Stimulated activated CD4-positive, alpha-beta T cell treated with anti-CD3 and anti-CD28 coated beads, Interleukin-4, amount 100 ng/mL, for 24 hours (primary cell): ENCODE measurements at regions not wholly inside any gene's neighbourhood (a gene's known extent, or its start where the extent isn't known, plus 50 kb on each side); places are given as distances from the start of the nearest gene placed in this dataset.

Experiments
- DNase-seq: peaks from one replicate; pipeline ENCODE4 v3.0.0-alpha.2; 2020

- no peak for DNase-seq
Observed at GRCh38 chr7:159253657-159254056, 109.0 kb upstream of the VIPR2 start.

- DNase-seq = no peak
Observed at GRCh38 chr7:159250471-159250870, 105.8 kb upstream of the VIPR2 start.

DNA sequence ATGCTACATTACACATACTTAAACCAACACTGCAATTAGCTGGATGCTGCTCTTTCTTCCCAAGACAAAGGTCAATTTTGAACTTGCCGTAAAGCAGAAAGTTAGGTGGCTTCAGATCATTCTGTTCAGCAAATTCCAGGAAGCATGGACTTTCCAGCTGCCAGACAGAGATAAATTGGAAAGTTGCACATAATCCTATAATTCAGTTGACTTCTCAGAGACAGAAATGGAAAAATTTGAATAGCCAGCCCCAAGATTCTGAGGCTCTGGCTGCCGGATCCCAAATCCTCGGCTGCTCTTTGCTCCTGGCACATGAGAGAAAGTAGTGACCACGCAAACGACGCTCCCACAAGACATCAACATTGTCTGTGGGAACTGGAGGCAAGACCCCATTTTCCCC is 105.0 kb upstream of the VIPR2 start:
- no peak for DNase-seq

DNA sequence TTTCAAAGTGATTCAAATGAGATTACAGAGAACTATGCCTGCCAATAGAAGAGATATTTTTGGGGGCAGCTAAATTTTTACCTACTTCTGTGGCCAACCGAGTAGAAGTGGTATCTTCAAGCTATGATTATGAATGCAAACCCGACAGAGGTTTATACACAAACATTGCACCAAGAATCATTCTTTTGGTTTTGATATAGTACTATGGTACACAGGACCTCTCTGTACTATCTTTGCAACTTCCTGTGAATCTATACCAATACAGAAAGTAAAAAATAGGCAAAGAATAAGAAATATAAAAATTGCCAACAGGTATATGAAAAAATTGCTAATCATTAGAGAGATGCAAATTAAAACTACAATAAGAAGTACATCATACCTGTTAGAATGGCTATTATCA is 103.2 kb upstream of the VIPR2 start:
- DNase-seq = no peak

- DNase-seq = no peak
Observed at GRCh38 chr7:159246702-159247480, 102.2 kb upstream of the VIPR2 start.

GRCh38 chr7:159240962-159241361 is 96.3 kb upstream of the VIPR2 start:
- no peak for DNase-seq

DNA sequence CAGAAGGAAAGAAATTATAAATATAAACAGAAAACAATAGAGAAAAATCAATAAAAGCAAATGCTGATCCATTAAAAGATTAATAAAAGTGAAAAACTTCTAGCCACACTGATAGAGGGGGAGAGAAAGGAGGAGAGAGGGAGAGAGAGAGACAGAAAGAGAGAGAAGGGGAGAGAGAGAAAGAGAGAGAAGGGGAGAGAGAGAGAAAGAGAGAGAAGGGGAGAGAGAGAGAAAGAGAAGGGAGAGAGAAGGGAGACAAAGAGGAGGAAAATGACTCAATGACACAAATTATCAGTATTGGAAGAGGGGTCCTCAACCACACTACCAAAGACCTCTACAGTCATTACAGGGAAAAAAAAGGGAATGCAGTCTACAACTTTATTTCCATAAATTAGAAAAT is 94.4 kb upstream of the VIPR2 start:
- no peak for DNase-seq

DNA sequence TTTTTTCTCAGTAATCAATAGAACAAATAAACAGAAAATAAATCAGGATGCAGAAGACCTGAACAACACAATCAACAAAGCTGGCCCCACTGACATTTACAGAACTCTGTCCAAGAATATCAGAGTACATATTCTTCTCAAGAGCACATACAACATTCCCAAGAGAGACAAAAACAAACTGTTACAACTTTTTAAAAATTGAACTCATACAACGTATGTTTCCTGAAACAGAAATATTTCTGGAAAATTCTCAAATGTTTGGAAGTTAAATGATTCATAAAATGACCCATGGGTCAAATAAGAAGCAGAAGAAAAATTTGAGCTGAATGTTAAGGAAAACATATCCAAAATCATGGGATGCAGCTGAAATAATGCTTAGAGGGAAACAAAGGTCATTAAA is 93.9 kb upstream of the VIPR2 start:
- no peak for DNase-seq

- DNase-seq = no peak
Observed at GRCh38 chr7:159237022-159237653, 92.5 kb upstream of the VIPR2 start.

- no peak for DNase-seq
Observed at GRCh38 chr7:159231017-159231416, 86.3 kb upstream of the VIPR2 start.

- DNase-seq = no peak
Observed at GRCh38 chr7:159229683-159230475, 85.2 kb upstream of the VIPR2 start.

DNA sequence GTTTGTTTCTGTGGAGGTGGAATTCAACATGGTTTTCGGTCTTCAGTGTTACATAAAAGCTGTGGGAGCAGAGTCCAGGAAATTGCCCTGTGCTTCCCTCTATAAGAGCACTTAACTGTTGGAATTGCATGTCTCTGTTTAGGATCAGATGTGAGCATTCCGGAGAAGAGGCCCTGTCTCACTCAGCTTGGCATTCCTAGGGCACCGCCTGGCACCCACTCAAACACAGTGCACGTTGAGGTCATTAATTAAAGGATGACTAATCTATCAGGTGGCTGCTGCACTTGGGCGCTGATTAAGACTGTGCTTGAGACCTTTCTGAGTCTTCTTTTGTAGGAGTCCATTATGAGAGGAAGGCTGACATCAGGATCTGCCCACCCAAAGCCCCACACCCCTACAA is 82.8 kb upstream of the VIPR2 start:
- no peak for DNase-seq

DNA sequence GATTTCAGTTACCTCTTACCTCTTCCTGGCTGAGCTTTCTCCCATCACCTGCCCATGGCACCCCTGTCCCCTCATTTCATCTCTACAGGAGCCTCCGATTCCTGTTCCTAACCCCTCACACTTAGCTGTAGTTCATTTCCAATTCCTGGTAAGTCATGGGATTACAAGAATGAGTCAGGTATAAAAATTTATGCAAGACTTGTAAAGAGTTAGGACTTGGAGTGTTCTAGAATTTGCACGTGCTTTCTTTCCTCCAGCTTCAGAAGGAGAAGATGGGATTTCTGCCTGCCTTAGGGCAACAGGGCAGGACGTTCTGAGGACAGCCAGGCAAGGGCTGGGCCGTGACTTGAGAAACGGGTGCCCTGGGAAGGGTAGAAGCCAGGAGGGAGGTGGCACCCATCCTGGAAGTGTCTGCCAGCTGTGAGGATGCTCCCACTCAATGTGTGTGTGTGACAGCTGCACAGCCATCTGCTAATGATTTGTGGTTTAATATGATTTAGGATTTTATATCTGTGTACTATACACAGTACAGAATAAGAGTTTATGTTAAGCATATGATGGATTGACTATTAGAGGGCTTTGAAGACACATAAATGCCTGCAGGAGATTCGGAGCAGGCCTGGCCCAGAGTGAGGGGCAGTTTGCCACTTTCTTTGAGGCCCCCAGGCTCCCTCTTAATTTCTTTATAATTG is 81.5 kb upstream of the VIPR2 start:
- no peak for DNase-seq

GRCh38 chr7:159218607-159219006 is 73.9 kb upstream of the VIPR2 start:
- no peak for DNase-seq

- no peak for DNase-seq
Observed at GRCh38 chr7:159218170-159218569, 73.5 kb upstream of the VIPR2 start.

- DNase-seq = no peak
Observed at GRCh38 chr7:159215076-159215475, 70.4 kb upstream of the VIPR2 start.

DNA sequence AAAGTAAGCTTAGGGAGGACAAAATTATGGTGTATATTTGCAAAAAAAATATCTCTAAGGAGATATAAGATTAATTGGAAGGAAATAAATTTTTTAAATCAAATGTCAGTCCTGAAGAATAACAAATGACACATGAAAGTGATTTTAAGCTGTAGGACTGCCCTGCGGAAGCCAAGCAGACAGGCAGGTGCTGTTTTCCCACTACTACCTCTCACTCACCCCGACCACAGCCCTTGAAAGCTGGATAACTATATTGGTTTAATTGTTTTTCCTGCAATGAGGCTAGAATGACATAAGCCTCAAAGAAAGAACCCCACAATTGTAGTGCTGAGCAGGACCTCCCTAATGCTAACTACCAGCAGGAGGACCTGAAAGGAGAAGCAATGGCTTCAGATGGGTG is 68.6 kb upstream of the VIPR2 start:
- DNase-seq = no peak

DNA sequence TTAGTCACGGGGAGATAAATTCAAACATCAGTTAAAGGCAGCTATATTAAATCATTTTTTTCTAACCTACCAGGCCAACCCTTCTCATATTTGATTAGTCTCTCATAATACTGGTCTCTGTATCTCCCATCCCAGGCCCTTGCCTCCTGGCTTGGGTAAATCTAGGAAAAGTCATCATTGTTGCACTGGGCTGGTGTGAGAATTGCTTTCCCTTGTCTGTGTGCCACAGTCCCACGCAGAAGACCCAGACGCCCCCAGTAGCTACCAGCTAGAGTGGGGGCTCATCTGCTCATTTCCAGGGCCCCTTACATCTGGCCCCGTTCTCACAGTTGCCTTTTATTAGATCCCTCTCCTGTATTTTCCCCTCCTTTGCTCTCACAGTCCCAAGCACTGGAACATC is 67.6 kb upstream of the VIPR2 start:
- DNase-seq = no peak

DNA sequence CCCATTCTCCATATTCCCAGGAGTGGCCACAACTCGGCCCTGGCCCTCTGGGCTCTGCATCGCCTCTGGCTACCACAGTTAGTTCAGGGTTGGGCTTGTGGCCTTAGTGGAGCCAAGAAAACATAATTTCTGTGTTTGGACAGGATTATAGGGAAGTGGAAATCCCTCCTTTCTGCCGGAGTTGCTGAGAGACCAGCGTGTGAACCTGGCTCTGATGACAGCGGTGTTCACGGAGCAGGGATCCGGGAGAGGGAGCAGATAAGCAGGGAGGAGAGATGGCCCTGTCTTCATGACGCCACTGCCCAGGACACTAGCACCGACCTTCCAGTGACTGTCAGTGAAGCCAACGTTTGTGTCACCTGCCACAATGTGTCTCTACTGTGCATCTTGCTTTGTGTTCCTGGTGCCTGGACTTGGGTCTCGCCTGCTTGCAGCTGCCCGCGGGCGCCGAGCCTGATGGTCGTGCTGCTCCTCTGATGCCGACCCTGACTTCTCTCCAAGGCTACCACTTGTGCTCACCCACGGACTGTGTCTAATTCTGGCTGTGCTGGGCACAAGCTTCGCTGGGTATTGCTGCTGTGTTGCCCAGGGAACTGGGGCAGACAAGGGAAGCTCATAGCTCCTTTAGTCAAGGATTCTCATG is 67.0 kb upstream of the VIPR2 start:
- no peak for DNase-seq

DNA sequence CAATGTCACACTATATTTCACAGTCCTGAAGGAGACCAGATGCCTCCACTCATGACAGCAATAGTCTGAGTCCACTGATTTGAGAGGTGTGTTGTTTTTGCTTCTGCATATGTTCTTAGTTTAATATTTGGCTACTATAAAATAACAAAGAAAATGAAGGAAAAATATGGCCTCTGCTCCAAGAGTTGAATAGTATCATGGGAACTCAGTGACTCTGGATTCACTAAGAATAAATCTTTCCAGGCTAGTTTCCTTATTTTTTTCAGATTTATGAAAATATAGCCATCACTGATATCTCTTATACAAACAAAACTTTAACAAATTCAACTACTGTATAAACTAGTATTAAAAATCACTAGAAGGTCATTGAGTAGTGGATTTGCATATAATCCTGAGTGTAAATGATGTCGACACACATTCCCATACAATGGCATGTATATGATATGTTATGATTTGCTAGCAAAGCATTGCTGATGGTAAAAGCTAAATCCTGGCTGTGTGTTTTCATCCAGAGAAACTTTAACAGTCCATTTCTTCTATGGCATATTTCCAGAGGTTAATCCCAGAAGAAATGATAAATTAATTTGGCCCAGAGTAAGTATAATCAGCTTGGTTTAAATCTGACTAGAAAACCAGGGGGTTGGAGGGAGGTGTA is 66.0 kb upstream of the VIPR2 start:
- DNase-seq = no peak

GRCh38 chr7:159209429-159209828 is 64.8 kb upstream of the VIPR2 start:
- DNase-seq = no peak

- no peak for DNase-seq
Observed at GRCh38 chr7:159207951-159208350, 63.3 kb upstream of the VIPR2 start.
